CD4-positive, alpha-beta memory T cell (primary cell): ENCODE measurements at regions not wholly inside any gene's neighbourhood (a gene's known extent, or its start where the extent isn't known, plus 50 kb on each side); places are given as distances from the start of the nearest gene placed in this dataset.

ENCODE experiments used
- CTCF ChIA-PET: fragments of 350-600 bp; sonication (Branson Sonifier 250); formaldehyde crosslinking; loops from one replicate; lab custom pipeline; 2021; ENCODE audit warnings: inconsistent platforms; ENCODE audit not compliant: partially characterized antibody; lab: Charles Lee
- POLR2A ChIA-PET: fragments of 350-600 bp; sonication (Branson Sonifier 250); formaldehyde crosslinking; loops from one replicate; lab custom pipeline; 2021; ENCODE audit not compliant: partially characterized antibody; lab: Charles Lee
- DNase-seq, 5 donors: peaks; one replicate each; pipeline versions ENCODE4 v3.0.0 to v3.0.0-alpha.2; 2020 to 2022; ENCODE audit warnings: mixed read lengths in 1 of 5
- H3K27ac ChIP-seq: one replicate; pipeline ENCODE4 v1.7.0; 2013; ENCODE audit warnings: low read depth, low read length
- H3K27me3 ChIP-seq: 2 replicates; pipeline ENCODE4 v1.7.0; 2013; ENCODE audit warnings: mild to moderate bottlenecking, low read length, moderate library complexity; ENCODE audit not compliant: insufficient read depth
- H3K36me3 ChIP-seq: 2 replicates; pipeline ENCODE4 v1.7.0; 2013; ENCODE audit warnings: mild to moderate bottlenecking, low read length, moderate library complexity; ENCODE audit not compliant: insufficient read depth
- H3K4me1 ChIP-seq: 2 replicates; pipeline ENCODE4 v1.7.0; 2013; ENCODE audit warnings: mild to moderate bottlenecking, low read length, moderate library complexity; ENCODE audit not compliant: insufficient read depth
- H3K4me3 ChIP-seq, 2 donors: one replicate each; pipeline ENCODE4 v1.7.0; 2013; ENCODE audit warnings: low read length in 2 of 2, mild to moderate bottlenecking in 1 of 2
- H3K9me3 ChIP-seq, 2 donors: one replicate each; pipeline ENCODE4 v1.7.0; 2013; ENCODE audit warnings: low read length in 2 of 2, control low read depth in 1 of 2; ENCODE audit not compliant: control insufficient read depth in 1 of 2
- H3K27ac Mint-ChIP-seq, 7 donors: one replicate each; pipeline ENCODE4 v1.8.0; 2020 to 2021; ENCODE audit warnings: mixed read lengths in 7 of 7, mild to moderate bottlenecking in 6 of 7, inconsistent platforms in 3 of 7, moderate library complexity in 3 of 7
- H3K27me3 Mint-ChIP-seq, 2 donors: one replicate each; pipeline ENCODE4 v1.8.0; 2020 to 2021; ENCODE audit warnings: mixed read lengths in 2 of 2
- H3K36me3 Mint-ChIP-seq, 2 donors: one replicate each; pipeline ENCODE4 v1.8.0; 2020 to 2021; ENCODE audit warnings: mixed read lengths in 2 of 2, inconsistent platforms in 1 of 2, mild to moderate bottlenecking in 1 of 2
- H3K4me1 Mint-ChIP-seq, 4 donors: one replicate each; pipeline ENCODE4 v1.8.0; 2020 to 2021; ENCODE audit warnings: mixed read lengths in 4 of 4, mild to moderate bottlenecking in 1 of 4
- H3K4me3 Mint-ChIP-seq, 8 donors: one replicate each; pipeline ENCODE4 v1.8.0; 2020 to 2021; ENCODE audit warnings: mixed read lengths in 8 of 8, mild to moderate bottlenecking in 7 of 8, moderate library complexity in 6 of 8, inconsistent platforms in 3 of 8
- H3K9me3 Mint-ChIP-seq, 8 donors: one replicate each; pipeline ENCODE4 v1.8.0; 2020 to 2021; ENCODE audit warnings: mixed read lengths in 8 of 8, mild to moderate bottlenecking in 5 of 8, inconsistent platforms in 3 of 8, moderate library complexity in 1 of 8
- intact Hi-C: fragments of 100-400 bp; cut with micrococcal nuclease; formaldehyde crosslinking; loops from one replicate; pipeline ENCODE4 v1.15.1; 2023

DNA sequence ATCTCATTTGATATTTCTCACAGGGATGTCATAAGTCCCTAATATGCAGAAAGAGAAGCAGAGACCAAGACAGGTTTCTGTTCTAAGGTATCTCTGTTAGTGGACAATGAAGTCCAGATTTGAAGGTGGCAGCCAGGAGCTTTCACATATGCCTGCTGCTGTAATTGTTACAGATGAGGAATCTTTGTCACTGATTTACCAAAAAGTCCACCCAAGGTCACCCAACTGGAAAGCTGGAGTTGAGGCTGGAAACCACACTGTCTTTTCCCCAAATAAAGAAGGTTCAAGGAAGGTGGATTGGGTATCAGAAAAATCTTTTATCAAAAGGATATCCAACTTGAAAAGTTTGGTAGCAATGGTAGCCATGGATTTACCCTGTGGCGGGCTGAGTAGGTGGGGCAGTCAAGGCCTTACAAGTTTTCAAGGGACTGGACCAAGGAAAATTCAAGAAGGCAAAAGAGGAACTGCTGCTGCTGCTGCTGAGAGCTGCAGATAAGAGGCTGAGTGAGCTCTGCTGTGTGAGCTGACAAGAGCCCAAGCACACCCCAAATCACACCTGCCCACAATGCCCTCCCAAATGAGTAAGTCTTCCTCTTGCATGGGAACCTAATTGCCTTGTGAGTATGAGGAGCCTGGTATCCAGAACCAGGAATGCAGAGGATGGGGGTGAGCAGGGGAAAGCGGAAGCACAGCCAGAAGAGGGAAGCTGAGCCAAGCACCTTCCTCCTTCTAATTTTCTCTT, 241.2 kb downstream of the ANAPC1 start:
- H3K27ac ChIP-seq: no peak overlapping the region
- no peak overlapping the region for H3K4me3 Mint-ChIP-seq
- H3K27me3 Mint-ChIP-seq: peaks cover 2 to 5% of the 10 kb centered on the region in 2 donors
- H3K27ac Mint-ChIP-seq: no peak overlapping the region
- CTCF ChIA-PET: no interaction called here
- no peaks in the 10 kb centered on the region for H3K4me1 ChIP-seq
- no peaks in the 10 kb centered on the region for H3K27me3 ChIP-seq
- peaks cover 4 to 47% (median 21%) of the 10 kb centered on the region in 8 donors for H3K9me3 Mint-ChIP-seq
- no peak for DNase-seq
- H3K36me3 ChIP-seq: no peaks in the 10 kb centered on the region
- POLR2A ChIA-PET: no interaction called here
- H3K9me3 ChIP-seq: peaks cover 0 to 4% of the 10 kb centered on the region in 2 donors
- intact Hi-C loops: no loop called here
- H3K36me3 Mint-ChIP-seq: peaks cover 0 to 10% of the 10 kb centered on the region in 2 donors
- H3K4me3 ChIP-seq: no peak overlapping the region
- H3K4me1 Mint-ChIP-seq: no peaks in the 10 kb centered on the region

DNA sequence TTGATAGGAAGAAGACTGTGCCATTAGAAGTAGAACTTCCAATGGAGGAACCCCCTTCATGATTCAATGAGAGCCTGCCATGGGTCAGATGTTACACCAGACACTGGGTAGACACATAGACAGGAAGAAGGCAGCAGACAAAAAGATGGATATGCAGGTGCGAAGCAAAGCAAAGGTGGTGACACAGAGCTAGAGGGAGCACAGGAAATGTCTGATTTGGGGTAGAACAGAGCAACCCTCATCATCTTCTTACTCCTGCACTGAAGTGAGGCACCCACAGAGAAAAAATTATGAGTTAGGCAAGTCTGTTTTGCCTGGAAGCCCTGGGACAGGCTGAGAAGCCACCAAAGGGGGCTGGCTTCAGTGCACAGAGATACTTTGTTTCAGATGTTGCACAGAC, 240.2 kb downstream of the ANAPC1 start:
- H3K27me3 ChIP-seq: no peaks in the 10 kb centered on the region
- no peak overlapping the region for H3K4me3 ChIP-seq
- Mint-ChIP-seq H3K27me3 (peaks cover 1 to 2% of the 10 kb centered on the region in 2 donors), H3K4me1 (no peaks in the 10 kb centered on the region), H3K27ac (peak overlapping the region in 1 of 7 donors; percentile 0), H3K4me3 (no peak overlapping the region), H3K36me3 (peaks cover 0 to 10% of the 10 kb centered on the region in 2 donors), H3K9me3 (peaks cover 4 to 38% (median 16%) of the 10 kb centered on the region in 8 donors)
- CTCF ChIA-PET: no interaction called here
- intact Hi-C loops: no loop called here
- POLR2A ChIA-PET: no interaction called here
- H3K36me3 ChIP-seq: no peaks in the 10 kb centered on the region
- peaks cover 0 to 4% of the 10 kb centered on the region in 2 donors for H3K9me3 ChIP-seq
- no peak for DNase-seq
- H3K27ac ChIP-seq: no peak overlapping the region
- H3K4me1 ChIP-seq: no peaks in the 10 kb centered on the region

DNA sequence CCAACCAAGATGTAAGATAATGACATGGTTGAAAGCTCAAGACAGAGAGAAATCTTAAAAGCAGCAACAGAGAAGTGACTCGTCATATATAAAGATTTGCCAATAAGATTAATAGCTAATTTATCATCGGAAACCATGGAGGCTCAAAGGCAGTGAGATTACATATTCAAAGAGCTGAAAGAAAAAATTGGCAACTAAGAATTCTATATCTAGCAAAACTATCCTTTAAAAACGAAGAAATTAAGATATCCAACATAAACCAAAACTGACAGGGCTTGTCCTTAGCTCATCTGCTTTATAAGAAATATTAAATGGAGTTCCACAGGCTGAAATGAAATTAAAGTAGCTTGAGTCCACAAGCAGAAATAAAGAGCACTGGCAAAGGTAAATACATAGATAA, 236.6 kb downstream of the ANAPC1 start:
- DNase-seq: no peak
- Histone ChIP-seq H3K27me3 (no peaks in the 10 kb centered on the region), H3K9me3 (peaks cover 0 to 4% of the 10 kb centered on the region in 2 donors), H3K36me3 (no peaks in the 10 kb centered on the region), H3K4me3 (no peak overlapping the region), H3K4me1 (no peaks in the 10 kb centered on the region), H3K27ac (no peak overlapping the region)
- Mint-ChIP-seq H3K27ac (no peak overlapping the region), H3K4me3 (no peak overlapping the region), H3K4me1 (no peaks in the 10 kb centered on the region), H3K36me3 (peaks cover 0 to 10% of the 10 kb centered on the region in 2 donors), H3K9me3 (peaks cover 0 to 28% (median 15%) of the 10 kb centered on the region in 8 donors), H3K27me3 (peaks cover 0 to 1% of the 10 kb centered on the region in 2 donors)
- intact Hi-C loops: no loop called here
- CTCF ChIA-PET: no interaction called here
- POLR2A ChIA-PET: no interaction called here

DNA sequence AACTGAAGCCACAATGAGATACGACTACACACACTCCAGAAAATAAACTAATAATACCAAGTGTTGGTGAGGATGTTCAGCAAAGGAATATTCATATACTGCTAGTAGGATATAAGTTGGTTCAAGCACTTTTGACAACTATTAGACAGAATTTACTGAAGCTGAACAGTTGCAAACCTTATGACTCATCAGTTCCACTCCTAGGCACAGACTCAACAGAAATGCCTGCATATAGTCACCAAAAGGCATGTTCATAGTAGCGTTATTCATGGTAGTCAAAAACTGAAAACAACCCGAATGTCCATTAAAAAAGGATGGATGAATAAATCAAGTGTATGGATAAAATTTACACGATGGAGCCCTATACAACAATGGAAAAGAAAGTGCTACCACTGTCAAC, 232.0 kb downstream of the ANAPC1 start:
- no peaks in the 10 kb centered on the region for H3K27me3 Mint-ChIP-seq

DNA sequence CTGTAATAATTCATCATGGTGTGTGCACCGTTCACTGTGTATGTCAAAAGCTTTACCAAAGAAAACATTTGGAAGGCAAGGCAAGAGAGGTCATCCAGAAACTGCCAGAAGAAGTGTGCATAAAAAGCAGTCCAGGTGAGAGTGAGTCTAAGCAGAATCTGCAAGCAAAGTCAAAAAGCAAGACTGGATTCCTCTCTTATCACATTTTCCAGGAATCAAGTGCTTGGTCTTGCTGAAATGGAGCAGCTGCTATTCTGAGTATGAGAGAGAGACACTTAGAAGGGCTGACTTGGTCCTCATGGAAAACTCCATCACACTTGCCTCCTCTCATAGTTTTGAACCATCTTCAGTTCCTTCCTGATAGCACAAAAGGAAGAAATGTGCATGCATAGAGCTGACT, 231.3 kb downstream of the ANAPC1 start:
- H3K4me1 Mint-ChIP-seq: no peaks in the 10 kb centered on the region

More for the DNA sequence above, 232.0 kb downstream of the ANAPC1 start:
- Mint-ChIP-seq H3K4me1 (no peaks in the 10 kb centered on the region), H3K9me3 (peaks cover 0 to 7% (median 6%) of the 10 kb centered on the region in 8 donors), H3K4me3 (no peak overlapping the region), H3K27ac (no peak overlapping the region), H3K36me3 (peaks cover 0 to 3% of the 10 kb centered on the region in 2 donors)
- CTCF ChIA-PET: no interaction called here
- Histone ChIP-seq H3K9me3 (peaks cover 0 to 3% of the 10 kb centered on the region in 2 donors), H3K27ac (no peak overlapping the region), H3K4me1 (no peaks in the 10 kb centered on the region), H3K4me3 (no peak overlapping the region), H3K36me3 (no peaks in the 10 kb centered on the region), H3K27me3 (no peaks in the 10 kb centered on the region)
- DNase-seq: no peak
- POLR2A ChIA-PET: no interaction called here
- intact Hi-C loops: no loop called here

DNA sequence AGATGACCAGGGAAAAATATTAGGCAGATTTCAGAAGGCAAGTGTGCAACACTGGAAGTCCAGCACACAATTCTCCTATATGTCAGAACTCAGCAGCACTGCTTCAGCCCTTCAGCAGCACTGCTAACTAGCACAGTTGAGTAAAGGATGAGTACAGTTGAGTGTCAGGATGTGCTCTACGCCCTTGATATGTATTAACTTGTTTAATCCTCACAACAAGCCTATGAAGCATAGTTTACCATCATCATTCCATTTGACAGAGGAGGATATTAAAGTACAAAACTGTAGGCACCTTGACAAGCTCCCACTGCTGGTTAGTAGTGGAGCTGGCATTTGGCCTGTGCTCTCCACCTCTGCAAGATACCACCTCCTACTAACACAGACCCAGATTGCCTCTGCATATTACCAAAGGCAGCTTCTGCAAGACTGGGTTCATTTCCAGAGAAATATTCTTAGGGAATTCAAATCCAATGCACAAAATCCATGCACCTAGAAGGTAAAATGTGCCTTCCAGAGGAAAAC, 230.8 kb downstream of the ANAPC1 start:
- H3K4me1 ChIP-seq: no peaks in the 10 kb centered on the region
- intact Hi-C loops: no loop called here
- H3K27ac ChIP-seq: no peak overlapping the region
- H3K36me3 Mint-ChIP-seq: no peaks in the 10 kb centered on the region
- POLR2A ChIA-PET: no interaction called here
- peaks cover 0 to under 1% (median 0%) of the 10 kb centered on the region in 8 donors for H3K9me3 Mint-ChIP-seq
- H3K4me1 Mint-ChIP-seq: no peaks in the 10 kb centered on the region
- no peak for DNase-seq
- no peaks in the 10 kb centered on the region for H3K9me3 ChIP-seq
- no peak overlapping the region for H3K4me3 ChIP-seq
- no peaks in the 10 kb centered on the region for H3K27me3 ChIP-seq
- H3K4me3 Mint-ChIP-seq: no peak overlapping the region
- CTCF ChIA-PET: no interaction called here
- H3K36me3 ChIP-seq: no peaks in the 10 kb centered on the region
- no peaks in the 10 kb centered on the region for H3K27me3 Mint-ChIP-seq
- H3K27ac Mint-ChIP-seq: no peak overlapping the region

More for the DNA sequence above, 231.3 kb downstream of the ANAPC1 start:
- DNase-seq: no peak
- POLR2A ChIA-PET: no interaction called here
- no peak overlapping the region for H3K4me3 Mint-ChIP-seq
- no peaks in the 10 kb centered on the region for H3K36me3 Mint-ChIP-seq
- H3K4me1 ChIP-seq: no peaks in the 10 kb centered on the region
- intact Hi-C loops: no loop called here
- no peaks in the 10 kb centered on the region for H3K36me3 ChIP-seq
- no peaks in the 10 kb centered on the region for H3K27me3 ChIP-seq
- H3K4me3 ChIP-seq: no peak overlapping the region
- CTCF ChIA-PET: no interaction called here
- H3K9me3 ChIP-seq: no peaks in the 10 kb centered on the region
- H3K9me3 Mint-ChIP-seq: peaks cover 0 to 2% (median under 1%) of the 10 kb centered on the region in 8 donors
- H3K27ac Mint-ChIP-seq: peak overlapping the region in 1 of 7 donors; percentile 11
- no peak overlapping the region for H3K27ac ChIP-seq
- H3K27me3 Mint-ChIP-seq: no peaks in the 10 kb centered on the region

DNA sequence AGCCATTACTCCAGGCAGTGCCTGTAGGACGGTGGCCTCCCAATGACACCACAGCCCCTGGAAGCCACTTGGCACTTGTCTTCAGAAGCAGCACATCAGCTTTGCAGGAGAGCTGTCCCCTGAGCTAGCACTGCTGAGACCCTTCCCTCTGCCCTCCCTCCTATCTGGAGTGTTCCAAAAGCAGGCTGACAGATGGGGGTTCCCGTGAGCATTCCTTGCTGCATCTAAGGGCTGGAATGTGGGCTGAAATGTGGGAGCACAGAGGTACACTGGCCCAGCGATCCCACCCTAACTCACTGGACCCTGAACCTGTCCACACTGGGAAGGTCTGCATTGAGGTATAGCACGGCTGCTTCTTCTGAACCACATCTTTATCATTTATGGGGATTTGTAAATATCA, 230.1 kb downstream of the ANAPC1 start:
- POLR2A ChIA-PET: no interaction called here
- no peaks in the 10 kb centered on the region for H3K27me3 Mint-ChIP-seq
- H3K4me1 ChIP-seq: no peaks in the 10 kb centered on the region
- intact Hi-C loops: no loop called here
- H3K9me3 ChIP-seq: no peaks in the 10 kb centered on the region
- H3K27ac Mint-ChIP-seq: no peak overlapping the region
- no peak overlapping the region for H3K4me3 ChIP-seq
- no peaks in the 10 kb centered on the region for H3K36me3 ChIP-seq
- CTCF ChIA-PET: no interaction called here
- no peaks in the 10 kb centered on the region for H3K9me3 Mint-ChIP-seq
- no peak overlapping the region for H3K4me3 Mint-ChIP-seq
- H3K36me3 Mint-ChIP-seq: no peaks in the 10 kb centered on the region
- H3K27me3 ChIP-seq: no peaks in the 10 kb centered on the region
- no peak overlapping the region for H3K27ac ChIP-seq
- no peak for DNase-seq
- H3K4me1 Mint-ChIP-seq: no peaks in the 10 kb centered on the region
